ENCODE measurements at regions not wholly inside any gene's neighbourhood (a gene's known extent, or its start where the extent isn't known, plus 50 kb on each side); places are given as distances from the start of the nearest gene placed in this dataset.

DNA sequence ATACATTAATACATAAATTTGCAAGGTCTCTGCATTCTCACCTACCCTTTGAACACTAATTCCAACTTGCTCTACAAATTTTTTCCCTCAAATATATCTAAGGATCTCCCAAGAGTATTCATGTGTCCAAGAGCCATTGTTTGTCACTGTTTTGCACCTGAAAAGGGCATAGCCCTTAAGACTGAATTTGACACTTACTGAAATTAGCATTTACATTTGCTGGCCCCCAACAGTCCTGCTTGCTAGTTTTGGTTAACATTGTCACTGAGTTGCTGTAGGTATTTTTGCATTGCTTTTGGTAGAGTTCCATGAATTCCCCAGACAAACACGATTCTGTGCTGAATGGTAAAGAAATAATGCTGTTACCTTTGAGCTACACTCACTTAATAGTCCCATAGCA, 57.3 kb downstream of the KCNA4 start:
- DNase-seq (ENCODE audit: low spot score) = no peak

DNA sequence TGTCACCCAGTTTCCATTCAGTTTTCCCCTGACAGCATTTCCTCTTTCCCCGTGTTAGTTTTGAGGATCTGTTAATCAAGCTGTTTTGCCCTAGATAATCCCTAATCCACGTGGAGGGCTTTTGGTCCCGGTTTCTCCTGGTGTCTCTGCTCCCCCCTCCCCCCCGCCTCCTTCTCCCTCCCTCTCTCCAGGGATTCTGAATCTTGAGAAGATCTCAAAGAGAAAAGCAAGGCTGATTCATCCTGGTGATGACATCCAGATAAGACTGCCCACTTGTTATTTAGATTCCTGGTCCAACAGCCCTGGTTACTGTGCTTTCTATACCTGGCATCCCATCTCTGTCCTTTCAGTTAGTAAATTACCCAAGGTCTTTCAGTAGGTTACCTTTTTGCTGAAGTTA, 59.4 kb downstream of the KCNA4 start:
- DNase-seq (ENCODE audit: low spot score) = no peak

DNA sequence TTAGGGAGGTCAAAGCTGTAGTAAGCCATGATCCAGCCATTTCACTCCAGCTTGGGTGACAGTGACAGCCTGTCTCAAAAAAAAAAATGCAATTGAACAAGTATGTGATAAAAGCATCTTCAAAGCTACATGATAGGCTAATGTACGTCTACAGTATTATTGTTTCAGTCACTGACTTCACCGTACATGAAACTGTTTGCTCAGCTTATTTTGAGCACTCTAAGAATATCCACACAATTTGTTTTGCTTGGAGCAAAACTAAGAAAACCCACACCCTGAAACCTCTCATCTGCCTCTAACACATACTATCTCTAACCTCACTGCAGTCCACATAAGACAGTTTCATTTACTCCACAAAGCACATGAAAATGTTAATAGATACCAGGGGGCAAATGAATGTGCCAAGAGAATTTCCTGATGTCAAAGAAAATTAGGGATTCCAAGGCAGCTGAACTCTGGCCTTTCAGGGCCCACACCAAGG, 60.7 kb downstream of the KCNA4 start:
- no peak for DNase-seq (ENCODE audit: low spot score)

DNA sequence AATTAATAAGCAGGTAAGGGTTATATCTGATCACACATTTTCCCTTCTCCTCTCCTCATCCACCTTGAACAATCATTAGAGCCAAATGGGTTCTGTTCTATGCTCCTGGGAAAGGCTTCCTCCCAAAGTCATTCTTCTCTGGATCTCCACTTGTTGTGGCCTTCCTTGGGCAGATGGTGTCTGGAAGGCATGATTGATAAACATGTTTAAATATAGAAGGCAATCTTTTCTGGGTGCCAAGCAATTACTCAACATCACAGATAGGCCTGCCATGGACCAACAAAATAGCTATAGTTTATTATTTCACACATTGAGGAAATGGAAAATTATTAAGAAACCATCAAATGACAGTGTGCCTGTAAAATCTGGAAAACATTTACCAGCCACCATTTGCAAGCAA, 73.5 kb downstream of the KCNA4 start:
- DNase-seq (ENCODE audit: low spot score) = no peak

DNA sequence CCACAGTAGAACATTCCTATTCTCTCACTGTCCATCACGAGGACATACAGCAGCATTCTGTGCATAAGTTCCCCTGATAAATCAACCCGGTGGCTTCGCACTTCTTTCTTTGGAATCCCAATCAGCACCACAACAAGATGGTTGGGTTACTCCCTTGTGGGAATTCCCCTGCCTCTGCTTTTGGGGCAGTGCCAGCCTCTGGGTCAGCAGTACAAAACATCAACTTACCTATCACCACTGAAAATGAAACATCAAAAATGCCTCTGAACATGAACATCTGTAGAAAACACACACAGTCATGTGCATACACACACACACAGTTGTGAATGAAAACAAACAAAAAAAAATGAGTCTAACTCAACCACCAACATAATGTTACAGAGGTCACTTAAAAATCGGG, 79.3 kb downstream of the KCNA4 start:
- DNase-seq (ENCODE audit: low spot score) = no peak

DNA sequence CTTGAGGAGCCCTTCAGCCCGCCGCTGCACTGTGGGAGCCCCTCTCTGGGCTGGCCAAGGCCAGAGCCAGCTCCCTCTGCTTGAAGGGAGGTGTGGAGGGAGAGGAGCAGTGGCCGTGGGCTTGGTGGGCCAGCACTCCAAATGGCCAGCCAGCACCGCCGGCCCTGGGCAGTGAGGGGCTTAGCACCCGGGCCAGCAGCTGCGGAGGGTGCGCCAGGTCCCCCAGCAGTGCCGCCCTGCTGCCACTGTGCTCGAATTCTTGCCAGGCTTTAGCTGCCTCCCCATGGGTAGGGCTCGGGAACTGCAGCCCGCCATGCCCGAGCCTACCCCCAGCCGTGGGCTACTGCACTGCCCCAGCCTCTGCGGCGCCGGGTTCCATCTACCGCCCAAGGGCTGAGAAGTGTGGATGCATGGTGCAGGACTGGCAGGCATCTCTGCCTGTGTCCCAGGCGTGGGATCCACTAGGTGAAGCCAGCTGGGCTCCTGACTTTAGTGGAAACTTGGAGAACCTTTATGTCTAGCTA, 82.7 kb downstream of the KCNA4 start:
- no peak for DNase-seq (ENCODE audit: low spot score)

DNA sequence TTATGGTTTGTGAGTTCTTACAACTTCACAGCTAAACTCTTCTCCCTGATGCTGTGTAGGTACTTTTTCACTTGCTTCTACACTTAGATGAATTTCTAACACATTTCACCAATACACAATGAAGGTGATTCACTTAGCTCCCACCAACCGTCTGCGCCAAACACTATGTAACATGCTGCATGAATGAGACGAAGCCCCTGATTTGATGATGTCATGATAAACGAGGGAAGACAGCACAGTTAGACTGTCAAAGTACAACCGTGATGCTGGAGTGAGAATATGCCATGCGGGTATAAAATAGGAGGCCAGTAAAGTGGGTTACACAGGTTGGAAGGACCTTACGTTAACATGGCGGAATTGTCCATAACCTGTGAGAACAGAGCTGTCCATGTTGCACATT, 100.8 kb downstream of the KCNA4 start:
- no peak for DNase-seq (ENCODE audit: low spot score)

DNA sequence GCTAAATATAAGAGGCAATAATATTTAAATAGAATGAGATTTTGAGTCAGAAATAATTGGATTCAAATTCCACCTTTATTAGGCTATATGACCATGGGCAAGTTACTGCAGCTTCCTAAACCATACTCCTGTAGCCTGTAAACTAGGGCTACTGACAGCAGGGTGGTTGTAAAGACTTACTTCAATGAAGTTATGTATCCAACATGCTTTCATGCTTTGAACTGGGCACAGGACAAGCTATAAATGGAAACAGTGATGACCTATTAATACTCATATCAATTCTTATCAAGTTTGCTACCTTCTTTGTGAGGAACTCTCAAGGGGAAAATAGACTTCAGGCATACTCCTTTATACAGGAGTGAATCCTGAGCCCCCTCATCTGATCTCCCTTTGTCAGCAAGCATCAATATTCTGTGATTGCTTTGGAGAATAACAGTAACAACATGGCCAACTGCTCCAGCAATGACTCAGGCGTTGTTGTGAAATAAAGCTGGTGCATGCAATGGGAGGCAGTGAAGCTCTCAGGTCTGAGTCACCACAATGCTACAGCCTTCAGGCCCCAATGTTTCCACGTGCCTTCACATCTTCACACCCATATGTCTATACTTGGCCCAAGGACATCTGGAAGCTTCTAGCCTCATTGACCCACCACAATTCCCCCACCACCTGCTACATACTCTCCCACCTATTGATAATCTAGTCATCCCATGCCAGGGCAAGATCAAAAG, 102.5 kb downstream of the KCNA4 start:
- DNase-seq (ENCODE audit: low spot score) = no peak

DNA sequence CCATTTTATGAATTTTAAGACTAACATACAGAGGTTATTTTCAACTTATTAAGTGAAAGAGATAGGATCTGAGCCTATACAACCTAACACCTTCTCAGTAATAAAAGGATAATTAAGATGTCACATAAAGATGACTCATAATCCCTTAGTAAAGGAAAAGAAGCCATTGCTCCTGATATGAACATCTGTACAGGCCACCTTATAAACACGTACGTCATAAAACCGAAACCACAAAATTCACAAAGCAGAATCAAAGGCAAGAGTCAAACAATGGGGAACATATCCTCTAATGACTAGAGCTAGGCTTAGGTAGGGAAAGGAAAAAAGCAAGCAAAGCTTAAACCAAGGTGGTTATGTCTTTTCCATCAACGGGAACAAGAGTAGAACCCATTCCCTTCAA, 103.5 kb downstream of the KCNA4 start:
- no peak for DNase-seq (ENCODE audit: low spot score)

DNA sequence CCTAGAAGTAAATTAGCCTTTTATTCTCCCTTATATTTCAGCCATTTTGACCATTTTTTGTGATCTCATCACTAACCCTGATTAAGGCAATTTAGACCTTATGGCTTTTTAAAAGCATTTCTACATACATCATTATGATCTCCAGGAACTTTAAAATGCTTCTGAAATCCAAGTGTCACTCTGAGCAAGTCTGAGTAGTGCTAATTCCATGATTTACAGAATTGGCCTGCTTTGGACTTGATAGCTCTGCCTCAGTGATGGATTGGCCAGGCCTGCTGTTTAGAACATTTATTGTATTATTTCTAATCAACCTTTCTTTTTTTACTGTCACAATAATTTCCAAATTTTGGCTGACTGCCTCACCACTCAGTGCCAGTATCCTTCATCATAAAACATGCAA, 116.4 kb downstream of the KCNA4 start:
- no peak for DNase-seq (ENCODE audit: low spot score)

DNA sequence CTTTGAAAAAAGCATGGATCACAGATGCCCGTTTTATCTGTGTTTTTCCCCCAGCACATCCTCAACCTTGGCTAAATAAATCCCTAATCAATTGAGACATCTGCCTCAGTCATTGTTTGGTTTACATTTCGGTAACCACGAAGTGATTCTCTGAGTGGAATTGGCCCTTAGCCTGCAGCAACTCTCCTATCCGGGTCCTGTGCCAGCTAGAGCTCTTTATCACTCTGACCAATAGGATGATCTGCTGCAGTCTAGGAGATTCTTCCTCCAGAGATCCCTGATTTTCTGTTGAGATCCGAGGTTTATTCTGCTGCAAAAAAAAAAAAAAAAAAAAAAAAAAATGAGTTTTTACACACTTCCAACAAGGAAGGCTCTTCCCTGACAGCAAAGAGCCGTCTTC, 137.3 kb downstream of the KCNA4 start:
- DNase-seq (ENCODE audit: low spot score) = no peak

DNA sequence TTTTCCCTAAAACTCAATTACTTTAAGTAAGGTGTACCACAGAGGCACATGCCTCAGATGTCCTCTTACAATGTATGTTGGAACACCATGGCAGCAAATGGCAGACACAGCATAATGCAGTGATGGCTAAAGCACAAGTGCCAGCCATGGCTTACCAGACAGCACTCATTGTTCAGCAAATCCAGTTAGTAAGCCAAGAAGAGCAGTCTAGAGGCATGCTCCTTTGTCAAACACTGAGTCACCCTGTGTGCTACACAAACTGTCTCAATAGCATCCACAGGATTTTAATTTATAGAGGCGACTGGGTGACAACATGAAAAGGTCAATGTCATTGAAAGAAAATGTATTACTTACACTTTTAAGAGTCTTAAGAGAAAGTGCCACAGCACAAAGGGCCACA, 140.6 kb downstream of the KCNA4 start:
- DNase-seq (ENCODE audit: low spot score) = no peak

DNA sequence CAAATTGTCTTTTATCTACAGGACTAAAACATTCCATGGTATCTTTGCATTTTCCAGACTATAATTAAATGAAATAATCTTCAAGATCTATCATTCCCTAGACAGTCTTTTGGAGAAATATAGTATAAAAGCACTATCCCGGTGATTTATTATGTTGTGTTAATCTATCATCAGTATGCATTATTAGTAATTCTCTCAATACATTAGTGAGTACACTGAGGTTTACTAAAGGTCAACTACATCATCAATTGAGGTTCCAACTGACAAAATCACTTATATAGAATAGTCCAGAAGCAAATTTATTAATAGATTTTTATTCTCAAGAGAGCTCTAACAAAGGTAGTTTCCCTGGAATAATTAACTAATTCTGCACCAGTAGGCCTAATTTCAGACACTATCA, 169.6 kb downstream of the KCNA4 start:
- DNase-seq (ENCODE audit: low spot score) = no peak

DNA sequence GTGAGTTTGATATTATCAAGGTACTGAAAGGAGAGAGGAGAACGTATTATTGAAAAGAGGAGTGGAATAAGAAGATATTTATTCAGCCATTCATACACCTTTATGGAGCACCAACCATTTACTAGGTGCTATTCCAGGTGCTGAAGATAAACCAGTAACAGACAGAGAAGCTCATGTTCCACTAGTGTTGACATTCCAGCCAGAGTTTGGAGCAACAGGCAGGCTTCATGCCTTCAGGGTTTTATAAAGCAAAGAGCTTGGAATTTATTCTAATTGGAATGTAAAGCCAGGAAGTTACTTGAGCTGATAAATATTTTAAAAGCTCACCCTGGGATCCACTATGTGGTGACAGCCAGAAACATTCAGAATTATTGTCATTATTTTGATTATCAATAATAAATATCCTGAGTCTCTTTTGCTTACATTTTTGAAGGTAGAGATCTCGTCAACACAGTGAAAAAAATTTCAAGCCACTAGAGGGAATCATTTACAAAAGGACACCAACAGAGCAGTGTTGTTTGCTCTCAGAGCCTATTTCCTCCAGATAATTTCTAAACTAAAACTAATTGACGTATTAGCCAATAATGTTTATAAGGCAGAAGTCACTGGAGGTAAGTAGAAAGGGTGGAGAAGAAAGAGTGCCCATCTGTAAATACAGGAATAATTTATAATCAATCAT, 172.0 kb downstream of the KCNA4 start:
- no peak for DNase-seq (ENCODE audit: low spot score)

DNA sequence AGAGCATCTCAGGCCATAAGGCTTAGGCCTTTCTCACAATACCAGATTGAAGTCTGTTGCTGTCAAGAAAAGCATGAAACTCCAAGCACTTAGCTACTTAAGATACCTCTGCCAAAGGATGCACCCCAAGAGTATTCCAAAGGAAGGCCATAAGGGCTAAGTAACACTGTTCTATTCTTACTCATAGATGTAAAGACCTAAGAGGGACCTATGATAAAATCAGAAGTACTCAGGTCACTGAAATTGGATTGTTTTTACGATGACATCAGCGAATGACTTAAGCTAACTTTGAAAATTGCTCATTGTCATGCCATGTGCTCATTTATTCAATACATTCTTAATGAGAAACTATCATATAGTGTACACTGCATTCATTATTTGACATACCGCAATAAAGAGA, 172.8 kb downstream of the KCNA4 start:
- DNase-seq (ENCODE audit: low spot score) = no peak

DNA sequence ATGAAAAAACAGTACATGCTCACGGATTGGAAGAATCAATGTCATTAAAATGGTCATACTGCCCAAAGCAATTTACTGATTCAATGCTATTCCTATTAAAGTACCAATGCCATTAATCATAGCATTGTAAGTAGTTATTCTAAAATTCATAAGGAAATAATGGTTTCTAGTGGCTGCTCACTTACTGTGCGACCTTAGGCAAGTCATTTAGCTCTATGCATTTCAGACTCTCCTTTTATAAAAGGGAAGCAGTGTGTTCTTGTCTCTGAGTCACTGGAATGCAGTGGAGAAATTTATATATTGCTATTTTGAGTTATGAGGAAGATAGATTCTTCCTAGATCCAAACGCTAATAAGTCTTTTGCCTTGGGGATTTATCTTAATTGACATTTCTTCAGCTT, 174.8 kb downstream of the KCNA4 start:
- DNase-seq (ENCODE audit: low spot score) = no peak

DNA sequence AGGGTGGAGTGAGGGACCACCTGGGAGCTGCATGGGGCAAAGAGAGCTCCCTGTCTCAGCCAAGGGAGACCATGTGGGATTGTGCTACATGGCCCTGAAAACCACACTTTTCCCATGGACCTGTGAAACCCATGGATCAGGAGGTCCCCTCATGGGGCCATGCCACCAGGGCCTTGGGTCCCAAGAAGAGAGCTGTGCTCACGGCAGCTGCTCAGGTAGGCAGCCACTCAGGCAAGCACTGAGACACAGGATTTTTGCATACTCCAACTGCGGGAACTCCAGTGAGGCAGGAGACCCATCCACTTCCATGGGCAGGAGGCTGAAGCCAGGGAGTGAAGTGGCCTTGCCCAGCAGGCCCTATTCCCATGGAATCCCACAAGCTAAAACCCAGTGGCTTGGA, 190.0 kb downstream of the KCNA4 start:
- no peak for DNase-seq (ENCODE audit: low spot score)

DNA sequence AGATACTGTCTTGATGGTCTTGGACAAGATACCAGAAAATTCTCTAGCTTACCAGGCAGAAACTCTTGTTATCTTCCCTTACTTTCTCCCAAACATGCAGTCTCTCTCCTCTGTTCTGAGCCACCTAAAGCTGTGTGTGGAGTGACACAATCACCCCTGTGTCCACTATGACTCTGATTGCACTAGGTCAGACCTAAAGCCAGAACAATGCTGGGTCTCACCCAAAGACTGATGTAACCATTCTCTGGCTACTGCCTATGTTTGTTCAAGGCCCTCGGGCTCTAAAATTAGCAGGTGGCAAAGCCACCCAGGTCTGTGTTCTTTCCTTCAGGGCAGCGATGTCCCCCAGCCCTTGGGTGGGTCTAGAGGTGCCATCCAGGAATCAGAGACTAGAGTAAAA, 200.5 kb downstream of the KCNA4 start:
- DNase-seq (ENCODE audit: low spot score) = no peak

DNA sequence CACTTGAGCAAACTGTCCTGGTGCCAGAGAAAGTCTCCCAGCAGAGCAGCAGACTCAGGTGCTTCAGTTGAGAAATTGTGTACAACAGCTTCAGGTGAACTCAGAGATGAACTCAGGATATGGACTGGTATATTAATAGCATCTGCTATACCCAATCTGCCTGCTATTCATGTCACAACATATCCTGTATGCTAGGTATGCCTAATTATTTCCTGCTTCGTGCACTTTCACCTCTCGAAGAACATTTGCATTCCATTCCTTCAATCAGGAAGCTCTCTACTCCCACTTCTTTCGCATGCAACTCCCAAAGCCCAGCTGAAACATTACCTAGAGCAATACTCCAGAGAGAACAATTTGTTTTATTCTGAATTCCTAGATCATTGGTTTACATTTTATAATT, 207.7 kb downstream of the KCNA4 start:
- DNase-seq (ENCODE audit: low spot score) = no peak

DNA sequence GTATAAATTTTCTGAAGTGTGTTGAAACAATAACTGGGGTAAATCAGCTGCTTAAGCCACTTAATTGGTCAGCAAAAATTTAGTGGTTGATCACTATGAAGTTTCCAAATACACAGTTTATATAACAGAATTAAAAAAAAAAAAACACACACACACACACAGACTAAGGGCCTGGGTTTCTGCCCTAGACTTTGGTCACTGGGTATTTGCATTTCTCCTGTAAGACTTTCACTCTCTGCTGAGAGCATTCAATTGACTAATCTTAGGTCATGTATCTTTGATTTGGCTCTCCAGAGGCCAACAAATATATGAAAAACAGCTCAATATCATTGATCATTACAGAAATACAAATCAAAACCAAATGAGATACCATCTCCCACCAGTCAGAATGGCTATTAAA, 214.3 kb downstream of the KCNA4 start:
- no peak for DNase-seq (ENCODE audit: low spot score)

DNA sequence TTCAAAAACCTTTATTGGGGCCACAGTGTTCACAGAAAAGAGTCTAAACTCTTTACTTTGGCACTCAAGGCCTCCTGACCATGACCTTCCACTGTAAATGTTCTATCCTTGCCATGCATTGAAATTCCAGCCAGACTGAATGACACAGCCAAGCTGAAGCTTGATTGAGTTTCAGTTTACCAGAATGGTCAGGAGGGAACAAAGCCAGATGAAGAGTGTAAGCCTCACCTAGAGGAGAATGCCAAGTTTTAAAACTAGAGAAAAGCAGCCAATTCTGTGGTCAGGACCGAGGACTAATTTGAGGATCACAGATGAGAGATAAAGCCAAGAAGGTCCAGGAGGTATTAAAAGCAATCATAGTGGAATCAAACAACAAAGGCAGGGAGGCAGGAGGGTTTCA, 215.3 kb downstream of the KCNA4 start:
- DNase-seq (ENCODE audit: low spot score) = no peak

DNA sequence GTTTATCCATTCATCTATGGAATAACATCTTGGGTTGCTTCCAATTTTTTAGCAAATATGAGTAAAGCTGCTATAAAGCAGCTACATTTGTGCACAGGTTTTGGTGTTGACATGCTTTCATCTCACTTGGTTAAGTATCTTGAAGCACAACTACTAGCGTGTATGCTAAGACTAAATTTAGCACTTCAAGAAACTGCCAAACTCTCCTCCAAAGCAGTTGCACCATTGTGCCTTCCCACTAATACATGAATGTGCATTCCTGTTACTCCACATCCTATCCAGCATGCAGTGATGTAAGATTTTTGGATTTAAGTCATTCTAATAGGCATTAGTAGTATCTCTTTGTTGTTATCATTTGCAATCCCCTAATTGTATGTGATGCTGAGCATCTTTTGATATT, 230.7 kb downstream of the KCNA4 start:
- DNase-seq (ENCODE audit: low spot score) = no peak

DNA sequence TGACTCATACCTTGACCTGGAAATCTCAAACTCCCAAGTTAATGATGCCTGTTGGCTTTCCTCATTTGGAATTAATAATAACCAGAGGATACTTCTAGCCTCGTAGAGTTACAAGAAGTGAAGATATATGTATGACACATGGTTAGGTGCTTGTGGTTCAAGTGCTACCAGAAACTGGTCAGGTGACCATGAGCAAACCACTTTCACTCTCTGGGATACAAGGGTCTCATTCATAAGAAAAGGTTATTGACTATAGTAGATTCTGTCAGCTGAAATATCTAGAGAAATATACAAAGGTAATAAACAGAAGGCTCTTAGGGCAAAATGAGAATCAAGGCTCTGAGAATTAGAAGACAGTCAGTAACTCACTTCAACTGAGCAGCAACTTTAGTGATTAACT, 233.3 kb downstream of the KCNA4 start:
- no peak for DNase-seq (ENCODE audit: low spot score)

DNA sequence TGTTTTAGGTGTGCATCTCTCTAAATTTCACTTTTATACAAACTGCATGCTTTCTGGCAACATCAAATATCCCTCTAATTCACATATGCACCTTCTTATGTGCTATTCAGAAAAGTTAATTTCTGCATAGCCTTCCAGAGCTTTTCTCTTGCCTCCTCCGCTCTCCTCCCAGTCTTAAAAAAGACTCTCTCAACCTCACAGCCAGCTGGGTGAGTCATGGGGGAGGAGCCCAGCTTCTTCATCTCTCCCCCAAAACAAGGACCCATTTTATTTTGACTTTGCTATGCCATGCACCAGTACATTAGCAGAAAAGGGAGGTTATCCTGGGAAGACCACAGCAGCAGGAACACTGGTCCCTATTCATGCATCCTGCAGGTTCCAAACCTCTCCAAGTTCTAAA, 234.4 kb downstream of the KCNA4 start:
- DNase-seq (ENCODE audit: low spot score) = no peak

All from left forelimb (tissue), 1 donor.